ENCODE measurements at regions not wholly inside any gene's neighbourhood (a gene's known extent, or its start where the extent isn't known, plus 50 kb on each side); places are given as distances from the start of the nearest gene placed in this dataset.

DNA sequence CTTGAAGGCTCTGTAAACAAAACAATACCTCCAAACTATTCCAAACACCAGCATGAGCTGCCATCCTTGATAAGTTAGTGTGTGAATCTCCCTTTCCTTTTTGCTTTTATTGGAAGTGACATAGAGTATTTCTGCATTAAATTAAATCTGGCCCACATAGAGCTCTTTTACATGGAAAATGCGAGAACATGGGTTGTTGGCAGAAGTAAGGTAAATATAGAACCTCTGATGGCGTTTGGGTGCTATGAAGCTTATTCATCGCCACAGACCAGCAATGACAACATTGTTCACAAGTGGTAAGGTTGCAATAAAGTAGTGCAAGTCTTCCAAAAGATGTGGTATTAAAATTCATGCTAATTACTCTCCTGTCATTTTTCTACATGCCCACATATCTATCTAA lies 445.8 kb upstream of the JAG1 start:
- H3K27me3 Mint-ChIP-seq (ENCODE audit: low read depth) = no peaks in the 10 kb centered on the region
- peaks cover 29% of the 10 kb centered on the region for H3K4me1 Mint-ChIP-seq (ENCODE audit: low read depth)
- peaks cover 4% of the 10 kb centered on the region for H3K9me3 Mint-ChIP-seq (ENCODE audit: low read depth)
- H3K36me3 Mint-ChIP-seq (ENCODE audit: low read depth) = no peaks in the 10 kb centered on the region
- TF ChIP-seq, protein P1, sequence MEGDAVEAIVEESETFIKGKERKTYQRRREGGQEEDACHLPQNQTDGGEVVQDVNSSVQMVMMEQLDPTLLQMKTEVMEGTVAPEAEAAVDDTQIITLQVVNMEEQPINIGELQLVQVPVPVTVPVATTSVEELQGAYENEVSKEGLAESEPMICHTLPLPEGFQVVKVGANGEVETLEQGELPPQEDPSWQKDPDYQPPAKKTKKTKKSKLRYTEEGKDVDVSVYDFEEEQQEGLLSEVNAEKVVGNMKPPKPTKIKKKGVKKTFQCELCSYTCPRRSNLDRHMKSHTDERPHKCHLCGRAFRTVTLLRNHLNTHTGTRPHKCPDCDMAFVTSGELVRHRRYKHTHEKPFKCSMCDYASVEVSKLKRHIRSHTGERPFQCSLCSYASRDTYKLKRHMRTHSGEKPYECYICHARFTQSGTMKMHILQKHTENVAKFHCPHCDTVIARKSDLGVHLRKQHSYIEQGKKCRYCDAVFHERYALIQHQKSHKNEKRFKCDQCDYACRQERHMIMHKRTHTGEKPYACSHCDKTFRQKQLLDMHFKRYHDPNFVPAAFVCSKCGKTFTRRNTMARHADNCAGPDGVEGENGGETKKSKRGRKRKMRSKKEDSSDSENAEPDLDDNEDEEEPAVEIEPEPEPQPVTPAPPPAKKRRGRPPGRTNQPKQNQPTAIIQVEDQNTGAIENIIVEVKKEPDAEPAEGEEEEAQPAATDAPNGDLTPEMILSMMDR (IDR thresholded peaks at IDR 0.05) = no peak
- no peak for DNase-seq (ENCODE audit: low spot score)
- no peak overlapping the region for H3K4me3 Mint-ChIP-seq (ENCODE audit: unreplicated experiment)
- H3K27ac Mint-ChIP-seq (ENCODE audit: unreplicated experiment) = no peak overlapping the region

DNA sequence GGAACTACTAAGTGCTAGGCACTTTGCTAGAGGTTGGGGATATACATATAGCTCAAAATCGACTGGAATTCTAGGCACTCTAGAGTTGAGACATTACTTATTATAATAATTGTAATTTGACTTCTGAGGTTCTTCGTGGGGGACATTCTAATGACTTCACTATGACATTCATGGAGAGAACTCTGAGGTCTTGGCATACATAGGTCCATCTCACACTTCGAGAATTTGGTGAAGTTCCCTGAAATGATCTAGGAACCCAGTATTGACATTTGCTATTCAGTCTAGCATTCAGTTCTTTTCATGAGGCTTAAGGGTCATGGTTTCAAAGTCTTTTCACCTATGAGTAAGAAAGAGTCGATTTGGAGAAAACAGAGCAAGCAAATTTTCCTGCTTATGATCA lies 446.6 kb upstream of the JAG1 start:
- Mint-ChIP-seq H3K4me1 (ENCODE audit: low read depth) (peaks cover 38% of the 10 kb centered on the region), H3K4me3 (ENCODE audit: unreplicated experiment) (no peak overlapping the region), H3K9me3 (ENCODE audit: low read depth) (peaks cover 4% of the 10 kb centered on the region), H3K27me3 (ENCODE audit: low read depth) (no peaks in the 10 kb centered on the region), H3K36me3 (ENCODE audit: low read depth) (no peaks in the 10 kb centered on the region), H3K27ac (ENCODE audit: unreplicated experiment) (no peak overlapping the region)
- TF ChIP-seq, protein P1 (IDR thresholded peaks at IDR 0.05) = no peak
- DNase-seq (ENCODE audit: low spot score) = no peak

DNA sequence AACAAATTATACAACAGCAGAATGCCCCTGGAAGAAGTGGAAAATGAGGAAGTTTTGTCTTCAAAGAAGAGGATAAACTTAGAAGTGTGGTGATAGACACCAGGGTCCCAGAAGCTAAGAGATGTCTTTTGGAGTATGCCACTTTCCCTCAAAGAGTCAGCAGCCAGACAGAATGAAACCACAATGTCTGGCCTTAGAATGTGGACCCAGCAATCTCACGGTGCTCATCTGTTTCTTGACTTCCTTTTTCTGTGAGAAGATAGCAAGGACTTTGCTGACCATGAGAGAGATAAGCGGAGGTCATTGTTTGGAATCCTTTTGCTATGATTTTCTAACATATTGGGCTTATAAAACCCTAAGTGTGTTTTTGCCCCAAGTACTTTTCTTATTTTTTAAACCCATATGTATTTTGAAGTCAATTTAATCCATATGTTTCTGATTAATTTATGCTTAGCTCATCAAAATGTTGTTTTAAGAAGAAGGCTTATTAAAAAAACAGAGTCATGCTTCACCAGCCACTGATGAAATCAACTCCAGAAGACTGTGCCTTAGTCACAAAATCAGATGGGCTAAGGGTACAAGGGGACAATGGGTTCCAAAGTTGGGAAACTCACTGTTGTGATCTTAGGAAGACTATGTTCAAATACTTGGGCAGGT lies 451.2 kb upstream of the JAG1 start:
- Mint-ChIP-seq H3K9me3 (ENCODE audit: low read depth) (peaks cover 6% of the 10 kb centered on the region), H3K27me3 (ENCODE audit: low read depth) (no peaks in the 10 kb centered on the region), H3K4me1 (ENCODE audit: low read depth) (peaks cover 22% of the 10 kb centered on the region), H3K36me3 (ENCODE audit: low read depth) (no peaks in the 10 kb centered on the region), H3K27ac (ENCODE audit: unreplicated experiment) (no peak overlapping the region), H3K4me3 (ENCODE audit: unreplicated experiment) (no peak overlapping the region)
- TF ChIP-seq, protein P1 (IDR thresholded peaks at IDR 0.05) = no peak
- no peak for DNase-seq (ENCODE audit: low spot score)

DNA sequence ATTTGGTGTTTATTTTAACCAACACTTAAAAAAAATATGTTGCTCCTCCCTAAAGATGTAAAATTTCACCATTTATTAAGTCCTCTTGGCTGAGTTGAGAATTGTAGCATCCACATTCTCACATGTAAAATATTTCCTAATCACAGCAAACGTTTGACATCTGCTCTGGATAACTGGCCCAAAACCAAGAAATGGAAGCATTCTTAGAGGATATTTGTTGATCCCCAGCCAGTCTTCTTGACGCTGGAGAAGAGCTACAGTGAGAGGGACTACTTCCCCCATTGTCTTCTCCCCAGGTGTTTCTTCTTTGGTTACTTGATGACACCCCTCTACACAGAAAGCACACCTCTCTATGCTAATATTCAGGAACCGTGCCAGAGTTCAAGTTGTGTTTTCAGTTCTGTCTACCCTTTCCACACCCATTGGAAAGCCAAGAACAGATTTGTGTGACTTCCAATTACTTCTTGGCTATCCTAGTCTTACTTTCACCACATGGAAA lies 454.5 kb upstream of the JAG1 start:
- Mint-ChIP-seq H3K9me3 (ENCODE audit: low read depth) (peaks cover 6% of the 10 kb centered on the region), H3K27ac (ENCODE audit: unreplicated experiment) (no peak overlapping the region), H3K36me3 (ENCODE audit: low read depth) (no peaks in the 10 kb centered on the region), H3K27me3 (ENCODE audit: low read depth) (no peaks in the 10 kb centered on the region), H3K4me3 (ENCODE audit: unreplicated experiment) (no peak overlapping the region), H3K4me1 (ENCODE audit: low read depth) (peaks cover 33% of the 10 kb centered on the region)
- no peak for DNase-seq (ENCODE audit: low spot score)
- TF ChIP-seq, protein P1 (IDR thresholded peaks at IDR 0.05) = no peak

DNA sequence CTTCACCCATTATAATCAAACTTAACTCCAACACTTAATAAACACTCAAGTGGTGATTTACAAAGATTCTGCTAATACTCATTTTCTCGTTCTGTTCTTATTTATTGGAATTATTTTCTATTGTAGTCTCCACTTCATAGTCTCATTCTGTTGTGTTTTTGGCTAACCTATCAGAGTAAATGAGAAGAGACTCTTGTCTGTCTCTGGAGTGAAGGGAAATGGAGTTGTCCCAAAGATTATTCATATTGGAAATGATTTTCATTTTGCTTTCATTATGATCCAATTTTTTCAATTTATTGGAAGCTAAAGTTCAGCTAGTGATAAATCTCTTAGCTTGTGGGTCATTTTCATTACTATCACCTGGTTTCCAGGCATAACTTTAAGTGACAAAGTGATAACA lies 454.9 kb upstream of the JAG1 start:
- H3K27me3 Mint-ChIP-seq (ENCODE audit: low read depth) = no peaks in the 10 kb centered on the region

More for the DNA sequence above, 454.9 kb upstream of the JAG1 start:
- H3K9me3 Mint-ChIP-seq (ENCODE audit: low read depth) = peaks cover 6% of the 10 kb centered on the region
- H3K27ac Mint-ChIP-seq (ENCODE audit: unreplicated experiment) = no peak overlapping the region
- H3K4me3 Mint-ChIP-seq (ENCODE audit: unreplicated experiment) = no peak overlapping the region
- TF ChIP-seq, protein P1 (IDR thresholded peaks at IDR 0.05) = no peak
- peaks cover 38% of the 10 kb centered on the region for H3K4me1 Mint-ChIP-seq (ENCODE audit: low read depth)
- no peak for DNase-seq (ENCODE audit: low spot score)
- H3K36me3 Mint-ChIP-seq (ENCODE audit: low read depth) = no peaks in the 10 kb centered on the region
